HG03460 (cell line): ENCODE measurements at regions not wholly inside any gene's neighbourhood (a gene's known extent, or its start where the extent isn't known, plus 50 kb on each side); places are given as distances from the start of the nearest gene placed in this dataset.

Experiments used
- ATAC-seq: cut with Tn5 transposase; IDR thresholded peaks from one replicate; pipeline ENCODE4 v1.9.1; 2021; ENCODE audit not compliant: unreplicated experiment

- no peak for ATAC-seq
Observed at GRCh38 chr2:107290041-107290440, 404.1 kb upstream of the ST6GAL2 start.

- ATAC-seq = no peak
Observed at GRCh38 chr2:107303964-107304363, 418.0 kb upstream of the ST6GAL2 start.

- ATAC-seq = no peak
Observed at GRCh38 chr2:107305966-107306365, 420.0 kb upstream of the ST6GAL2 start.

- no peak for ATAC-seq
Observed at GRCh38 chr2:107306881-107307280, 420.9 kb upstream of the ST6GAL2 start.

- no peak for ATAC-seq
Observed at GRCh38 chr2:107308835-107309234, 422.9 kb upstream of the ST6GAL2 start.

- ATAC-seq = no peak
Observed at GRCh38 chr2:107312240-107312639, 426.3 kb upstream of the ST6GAL2 start.

GRCh38 chr2:107313316-107313715 is 427.3 kb upstream of the ST6GAL2 start:
- no peak for ATAC-seq

- ATAC-seq = no peak
Observed at GRCh38 chr2:107320881-107321280, 434.9 kb upstream of the ST6GAL2 start.

GRCh38 chr2:107322416-107322815 is 436.4 kb upstream of the ST6GAL2 start:
- ATAC-seq = no peak

GRCh38 chr2:107323946-107324565 is 438.1 kb upstream of the ST6GAL2 start:
- ATAC-seq = no peak

- ATAC-seq = no peak
Observed at GRCh38 chr2:107325981-107326786, 440.2 kb upstream of the ST6GAL2 start.

- no peak for ATAC-seq
Observed at GRCh38 chr2:107334306-107334705, 448.3 kb upstream of the ST6GAL2 start.

GRCh38 chr2:107336526-107336925 is 450.6 kb upstream of the ST6GAL2 start:
- no peak for ATAC-seq

GRCh38 chr2:107337209-107337898 is 451.4 kb upstream of the ST6GAL2 start:
- no peak for ATAC-seq

GRCh38 chr2:107338059-107338458 is 452.1 kb upstream of the ST6GAL2 start:
- no peak for ATAC-seq

GRCh38 chr2:107338571-107338970 is 452.6 kb upstream of the ST6GAL2 start:
- no peak for ATAC-seq

- ATAC-seq = no peak
Observed at GRCh38 chr2:107340955-107341354, 455.0 kb upstream of the ST6GAL2 start.

GRCh38 chr2:107349329-107349728 is 463.4 kb upstream of the ST6GAL2 start:
- no peak for ATAC-seq

- no peak for ATAC-seq
Observed at GRCh38 chr2:107354175-107354574, 468.2 kb upstream of the ST6GAL2 start.

- no peak for ATAC-seq
Observed at GRCh38 chr2:107358362-107358761, 468.3 kb upstream of the RGPD4 start.

- ATAC-seq = no peak
Observed at GRCh38 chr2:107359021-107359420, 467.7 kb upstream of the RGPD4 start.
